Common myeloid progenitor, CD34-positive (primary cell): ENCODE measurements at regions not wholly inside any gene's neighbourhood (a gene's known extent, or its start where the extent isn't known, plus 50 kb on each side); places are given as distances from the start of the nearest gene placed in this dataset.

Experiments
- CTCF ChIA-PET: fragments of 350-600 bp; sonication (Branson Sonifier 250); formaldehyde crosslinking; loops from one replicate; lab custom pipeline; 2021; ENCODE audit warnings: antibody characterized with exemption; lab: Charles Lee
- POLR2A ChIA-PET: fragments of 350-600 bp; sonication (Branson Sonifier 250); formaldehyde crosslinking; loops from one replicate; lab custom pipeline; 2021; ENCODE audit warnings: antibody characterized with exemption; lab: Charles Lee
- DNase-seq, 3 donors: peaks; one replicate each; pipeline versions ENCODE4 v3.0.0 to v3.0.0-alpha.2; 2013
- H3K27ac ChIP-seq, 2 experiments: 1 replicate in 1 of 2; 2 replicates in 1 of 2; pipeline ENCODE4 v1.7.0; 2013; ENCODE audit warnings: inconsistent platforms in 2 of 2, low read length in 2 of 2, mild to moderate bottlenecking in 2 of 2, low read depth in 1 of 2, moderate library complexity in 1 of 2; ENCODE audit not compliant: severe bottlenecking in 2 of 2, insufficient read depth in 1 of 2, poor library complexity in 1 of 2
- H3K27me3 ChIP-seq, 5 experiments: replicated peaks in 2 of 5; 1 replicate in 3 of 5; 2 replicates in 2 of 5; pipeline versions ENCODE4 v1.6.1 to v1.7.0; 2013; ENCODE audit warnings: low read length in 4 of 5, mild to moderate bottlenecking in 2 of 5, moderate library complexity in 2 of 5, inconsistent platforms in 1 of 5; ENCODE audit not compliant: insufficient read depth in 5 of 5, control insufficient read depth in 4 of 5
- H3K36me3 ChIP-seq, 4 experiments: 1 replicate in 2 of 4; 2 replicates in 2 of 4; pipeline versions ENCODE4 v1.6.1 to v1.7.0; 2013; ENCODE audit warnings: low read length in 3 of 4, control low read depth in 1 of 4, mild to moderate bottlenecking in 1 of 4; ENCODE audit not compliant: control insufficient read depth in 4 of 4, insufficient read depth in 4 of 4
- H3K4me1 ChIP-seq, 4 experiments: 1 replicate in 3 of 4; 2 replicates in 1 of 4; pipeline versions ENCODE4 v1.6.1 to v1.7.1; 2013; ENCODE audit warnings: low read length in 3 of 4, mild to moderate bottlenecking in 3 of 4, control low read depth in 1 of 4, inconsistent platforms in 1 of 4, moderate library complexity in 1 of 4; ENCODE audit not compliant: control insufficient read depth in 4 of 4, insufficient read depth in 4 of 4; ENCODE audit errors: control extremely low read depth in 1 of 4
- H3K4me3 ChIP-seq, 7 experiments: 1 replicate in 4 of 7; 2 replicates in 3 of 7; pipeline versions ENCODE4 v1.5.1 to v1.7.0; 2013; ENCODE audit warnings: mild to moderate bottlenecking in 7 of 7, low read length in 6 of 7, moderate library complexity in 6 of 7, inconsistent platforms in 2 of 7, low read depth in 2 of 7, control low read depth in 1 of 7; ENCODE audit not compliant: insufficient read depth in 4 of 7, control insufficient read depth in 1 of 7; ENCODE audit errors: extremely low read depth in 1 of 7
- H3K9me3 ChIP-seq, 5 experiments: 1 replicate in 4 of 5; 2 replicates in 1 of 5; pipeline versions ENCODE4 v1.6.1 to v1.7.1; 2013; ENCODE audit warnings: low read length in 4 of 5, mild to moderate bottlenecking in 2 of 5, inconsistent platforms in 1 of 5, low read depth in 1 of 5, moderate library complexity in 1 of 5; ENCODE audit not compliant: control insufficient read depth in 4 of 5, insufficient read depth in 2 of 5; ENCODE audit errors: control extremely low read depth in 1 of 5
- whole genome bisulfite sequencing: methylation state at CpG from one replicate; pipeline ENCODE4 v1.1.5; 2013; ENCODE audit not compliant: insufficient coverage; 5-methylcytosine and 5-hydroxymethylcytosine counted together

GRCh38 chr2:5465859-5466258 lies 226.3 kb upstream of the SOX11 start:
- Histone ChIP-seq H3K4me1 (no peaks in the 10 kb centered on the region), H3K27me3 (peaks cover 0 to 2% (median 0%) of the 10 kb centered on the region in 5 experiments), H3K4me3 (no peak overlapping the region), H3K9me3 (no peaks in the 10 kb centered on the region), H3K36me3 (no peaks in the 10 kb centered on the region), H3K27ac (no peak overlapping the region)
- 67% methylated on average over 3 of the region's 5 CpGs for WGBS
- POLR2A ChIA-PET = no interaction called here
- no peak for DNase-seq
- CTCF ChIA-PET = no interaction called here

- CTCF ChIA-PET = no interaction called here
- no peaks in the 10 kb centered on the region for H3K9me3 ChIP-seq
- no peaks in the 10 kb centered on the region for H3K36me3 ChIP-seq
- no peak overlapping the region for H3K4me3 ChIP-seq
- no peaks in the 10 kb centered on the region for H3K27me3 ChIP-seq
- 97% methylated on average over 11 of the region's 15 CpGs for WGBS
- POLR2A ChIA-PET = no interaction called here
- DNase-seq = no peak
- no peaks in the 10 kb centered on the region for H3K4me1 ChIP-seq
- no peak overlapping the region for H3K27ac ChIP-seq
Observed at GRCh38 chr2:5467178-5467905, 224.8 kb upstream of the SOX11 start.

DNA sequence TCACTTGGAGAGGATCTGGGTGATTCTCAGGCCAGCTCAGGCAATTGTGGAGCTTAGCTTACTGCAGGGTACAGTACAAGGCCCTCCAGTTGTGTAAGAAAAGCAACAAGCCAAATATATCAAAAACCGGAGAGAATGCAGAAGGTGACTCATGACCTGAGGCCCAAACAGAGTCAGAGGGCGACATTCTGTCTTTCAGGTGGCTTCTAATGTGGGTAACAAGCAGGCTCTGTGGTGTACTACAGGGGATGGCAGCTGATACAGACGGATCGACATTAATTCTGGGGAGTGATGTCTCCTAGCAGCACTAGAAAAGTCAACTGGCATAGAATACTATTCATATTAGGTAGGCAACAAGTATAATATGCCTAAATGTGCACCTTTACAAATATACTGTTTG lies 219.5 kb upstream of the SOX11 start:
- WGBS = 88% methylated on average over 2 of the region's 4 CpGs
- Histone ChIP-seq H3K4me1 (no peaks in the 10 kb centered on the region), H3K9me3 (no peaks in the 10 kb centered on the region), H3K36me3 (no peaks in the 10 kb centered on the region), H3K27ac (no peak overlapping the region), H3K4me3 (no peak overlapping the region), H3K27me3 (no peaks in the 10 kb centered on the region)
- ChIA-PET CTCF (no interaction called here), POLR2A (no interaction called here)
- no peak for DNase-seq

DNA sequence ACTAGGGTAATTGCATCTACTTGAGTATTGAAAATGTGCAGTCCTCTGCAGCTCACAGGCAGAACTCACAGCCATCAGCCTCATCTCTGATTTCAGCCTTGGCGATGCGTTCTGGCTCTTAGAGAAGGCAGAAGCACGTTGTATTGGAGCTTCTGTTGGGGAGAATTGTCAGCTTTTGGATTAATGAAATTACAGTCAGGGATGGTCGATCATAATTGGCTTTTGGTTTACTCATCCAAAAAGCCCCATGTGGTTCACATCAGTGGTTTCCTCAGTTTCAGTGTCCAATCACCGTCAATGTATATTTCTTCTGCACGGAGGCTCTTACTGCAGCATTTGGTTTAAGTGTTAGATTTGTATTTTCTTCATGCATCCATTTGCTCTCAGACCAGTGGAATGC lies 218.5 kb upstream of the SOX11 start:
- ChIA-PET POLR2A (no interaction called here), CTCF (no interaction called here)
- Histone ChIP-seq H3K27ac (no peak overlapping the region), H3K36me3 (no peaks in the 10 kb centered on the region), H3K9me3 (no peaks in the 10 kb centered on the region), H3K4me3 (no peak overlapping the region), H3K27me3 (no peaks in the 10 kb centered on the region), H3K4me1 (no peaks in the 10 kb centered on the region)
- DNase-seq = no peak
- 90% methylated on average over 3 of the region's 6 CpGs for WGBS

DNA sequence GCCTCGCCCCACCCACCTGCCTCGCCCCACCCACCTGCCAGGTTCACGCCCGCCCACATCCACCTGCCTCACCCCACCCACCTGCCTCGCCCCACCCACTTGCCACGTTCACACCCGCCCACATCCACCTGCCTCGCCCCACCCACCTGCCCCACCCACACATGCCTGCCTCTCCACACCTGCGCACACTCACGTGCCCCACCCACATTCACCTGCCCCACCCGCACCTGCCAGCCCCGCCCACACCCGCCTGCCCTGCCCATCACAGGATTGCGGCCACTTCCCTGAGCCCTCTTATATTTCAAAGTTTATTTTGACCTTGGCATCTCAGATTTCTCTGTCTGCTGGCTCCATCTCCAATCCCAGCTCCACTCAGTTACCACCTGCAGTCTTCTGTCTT lies 217.5 kb upstream of the SOX11 start:
- Histone ChIP-seq H3K36me3 (no peaks in the 10 kb centered on the region), H3K9me3 (no peaks in the 10 kb centered on the region), H3K27me3 (peaks cover 0 to 8% (median 3%) of the 10 kb centered on the region in 5 experiments), H3K4me1 (no peaks in the 10 kb centered on the region), H3K4me3 (no peak overlapping the region), H3K27ac (no peak overlapping the region)
- POLR2A ChIA-PET = no interaction called here
- CTCF ChIA-PET = no interaction called here
- DNase-seq = no peak
- 94% methylated on average over 6 of the region's 14 CpGs for WGBS

GRCh38 chr2:5479265-5479928 lies 212.8 kb upstream of the SOX11 start:
- WGBS = 22% methylated on average over 6 of the region's 7 CpGs
- Histone ChIP-seq H3K4me3 (no peak overlapping the region), H3K27ac (no peak overlapping the region), H3K27me3 (peaks cover 0 to 11% (median 6%) of the 10 kb centered on the region in 5 experiments), H3K9me3 (no peaks in the 10 kb centered on the region), H3K4me1 (no peaks in the 10 kb centered on the region), H3K36me3 (no peaks in the 10 kb centered on the region)
- DNase-seq = no peak
- ChIA-PET CTCF (no interaction called here), POLR2A (no interaction called here)

DNA sequence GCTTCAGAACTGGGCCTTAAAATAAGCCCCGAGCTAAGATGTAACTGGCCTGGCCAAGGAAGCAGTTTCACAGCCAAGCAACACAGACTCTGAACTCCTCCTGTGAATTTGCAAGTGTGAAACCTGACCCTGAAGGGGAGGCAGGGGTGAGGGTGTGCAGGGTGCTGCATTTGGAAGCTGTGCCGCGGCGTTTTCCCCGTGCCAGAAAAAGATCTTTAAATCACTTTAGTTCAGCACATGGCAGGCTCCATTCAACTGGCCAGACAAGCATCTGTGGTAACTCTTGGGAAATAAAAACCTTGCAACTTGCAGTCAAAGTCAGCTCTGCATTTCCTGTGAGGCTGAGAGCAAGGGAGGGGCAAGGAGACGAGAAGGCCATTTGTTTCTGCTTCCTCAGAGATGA lies 209.3 kb upstream of the SOX11 start:
- POLR2A ChIA-PET = no interaction called here
- Histone ChIP-seq H3K27me3 (peaks cover 0 to 11% (median 6%) of the 10 kb centered on the region in 5 experiments), H3K27ac (no peak overlapping the region), H3K4me1 (no peaks in the 10 kb centered on the region), H3K9me3 (no peaks in the 10 kb centered on the region), H3K4me3 (no peak overlapping the region), H3K36me3 (no peaks in the 10 kb centered on the region)
- peak in 1 of 3 donors; percentile 4 for DNase-seq
- 14% methylated on average over 1 of the region's 6 CpGs for WGBS
- CTCF ChIA-PET = no interaction called here
